ENCODE measurements at regions not wholly inside any gene's neighbourhood (a gene's known extent, or its start where the extent isn't known, plus 50 kb on each side); places are given as distances from the start of the nearest gene placed in this dataset.

DNA sequence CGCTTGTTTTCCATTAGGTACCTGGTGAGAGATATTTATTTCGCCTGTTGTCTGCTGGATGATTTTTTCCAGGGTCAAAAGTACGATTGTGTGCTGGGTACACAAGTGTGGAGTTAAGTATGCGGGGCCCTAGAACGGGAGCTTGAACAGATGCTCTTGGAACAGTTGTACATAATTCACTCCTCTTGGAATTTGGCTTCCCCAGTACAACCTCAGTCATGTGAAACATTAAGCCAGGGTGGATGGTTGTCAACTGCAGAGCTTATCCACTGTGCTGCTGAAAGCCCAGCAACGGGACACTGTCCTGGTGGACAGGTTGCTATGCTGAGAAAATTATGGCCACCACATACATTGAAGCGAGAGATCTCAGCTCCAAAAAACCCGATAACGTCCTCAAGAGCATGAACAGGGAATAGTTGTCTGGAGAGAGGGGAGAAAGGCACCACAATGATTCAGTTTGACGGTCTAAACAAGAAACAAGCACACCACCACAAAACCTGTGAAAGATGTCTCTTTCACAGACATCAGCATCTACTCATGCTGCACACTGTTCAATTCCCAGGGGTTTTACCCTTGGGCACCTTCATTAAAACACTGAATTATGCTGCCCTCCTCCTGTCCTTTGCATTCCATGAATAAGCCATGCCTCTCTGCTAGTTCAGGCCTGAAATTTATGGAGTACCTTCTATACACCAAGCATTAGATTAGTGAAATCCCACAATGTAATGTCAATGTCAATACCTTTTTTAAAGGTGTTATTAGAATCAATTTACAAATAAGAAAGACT lies 176.8 kb upstream of the TRIB2 start:
- TF ChIP-seq, protein P1, sequence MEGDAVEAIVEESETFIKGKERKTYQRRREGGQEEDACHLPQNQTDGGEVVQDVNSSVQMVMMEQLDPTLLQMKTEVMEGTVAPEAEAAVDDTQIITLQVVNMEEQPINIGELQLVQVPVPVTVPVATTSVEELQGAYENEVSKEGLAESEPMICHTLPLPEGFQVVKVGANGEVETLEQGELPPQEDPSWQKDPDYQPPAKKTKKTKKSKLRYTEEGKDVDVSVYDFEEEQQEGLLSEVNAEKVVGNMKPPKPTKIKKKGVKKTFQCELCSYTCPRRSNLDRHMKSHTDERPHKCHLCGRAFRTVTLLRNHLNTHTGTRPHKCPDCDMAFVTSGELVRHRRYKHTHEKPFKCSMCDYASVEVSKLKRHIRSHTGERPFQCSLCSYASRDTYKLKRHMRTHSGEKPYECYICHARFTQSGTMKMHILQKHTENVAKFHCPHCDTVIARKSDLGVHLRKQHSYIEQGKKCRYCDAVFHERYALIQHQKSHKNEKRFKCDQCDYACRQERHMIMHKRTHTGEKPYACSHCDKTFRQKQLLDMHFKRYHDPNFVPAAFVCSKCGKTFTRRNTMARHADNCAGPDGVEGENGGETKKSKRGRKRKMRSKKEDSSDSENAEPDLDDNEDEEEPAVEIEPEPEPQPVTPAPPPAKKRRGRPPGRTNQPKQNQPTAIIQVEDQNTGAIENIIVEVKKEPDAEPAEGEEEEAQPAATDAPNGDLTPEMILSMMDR (IDR thresholded peaks at IDR 0.05) = no peak
- TF ChIP-seq, protein P2, sequence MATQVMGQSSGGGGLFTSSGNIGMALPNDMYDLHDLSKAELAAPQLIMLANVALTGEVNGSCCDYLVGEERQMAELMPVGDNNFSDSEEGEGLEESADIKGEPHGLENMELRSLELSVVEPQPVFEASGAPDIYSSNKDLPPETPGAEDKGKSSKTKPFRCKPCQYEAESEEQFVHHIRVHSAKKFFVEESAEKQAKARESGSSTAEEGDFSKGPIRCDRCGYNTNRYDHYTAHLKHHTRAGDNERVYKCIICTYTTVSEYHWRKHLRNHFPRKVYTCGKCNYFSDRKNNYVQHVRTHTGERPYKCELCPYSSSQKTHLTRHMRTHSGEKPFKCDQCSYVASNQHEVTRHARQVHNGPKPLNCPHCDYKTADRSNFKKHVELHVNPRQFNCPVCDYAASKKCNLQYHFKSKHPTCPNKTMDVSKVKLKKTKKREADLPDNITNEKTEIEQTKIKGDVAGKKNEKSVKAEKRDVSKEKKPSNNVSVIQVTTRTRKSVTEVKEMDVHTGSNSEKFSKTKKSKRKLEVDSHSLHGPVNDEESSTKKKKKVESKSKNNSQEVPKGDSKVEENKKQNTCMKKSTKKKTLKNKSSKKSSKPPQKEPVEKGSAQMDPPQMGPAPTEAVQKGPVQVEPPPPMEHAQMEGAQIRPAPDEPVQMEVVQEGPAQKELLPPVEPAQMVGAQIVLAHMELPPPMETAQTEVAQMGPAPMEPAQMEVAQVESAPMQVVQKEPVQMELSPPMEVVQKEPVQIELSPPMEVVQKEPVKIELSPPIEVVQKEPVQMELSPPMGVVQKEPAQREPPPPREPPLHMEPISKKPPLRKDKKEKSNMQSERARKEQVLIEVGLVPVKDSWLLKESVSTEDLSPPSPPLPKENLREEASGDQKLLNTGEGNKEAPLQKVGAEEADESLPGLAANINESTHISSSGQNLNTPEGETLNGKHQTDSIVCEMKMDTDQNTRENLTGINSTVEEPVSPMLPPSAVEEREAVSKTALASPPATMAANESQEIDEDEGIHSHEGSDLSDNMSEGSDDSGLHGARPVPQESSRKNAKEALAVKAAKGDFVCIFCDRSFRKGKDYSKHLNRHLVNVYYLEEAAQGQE (IDR thresholded peaks at IDR 0.05; ENCODE audit: insufficient read depth in 1 of 2, low read depth in 2 of 2, low read length in 1 of 2) = no peak
- TF ChIP-seq POLR2AphosphoS5 (IDR thresholded peaks at IDR 0.05; ENCODE audit: low read depth, low read length) (no peak), TCF7L2 (IDR thresholded peaks at IDR 0.05; ENCODE audit: low read depth, low read length) (no peak)

Data from Panc1 (cell line).